COLO829 (cell line): ENCODE measurements at regions not wholly inside any gene's neighbourhood (a gene's known extent, or its start where the extent isn't known, plus 50 kb on each side); places are given as distances from the start of the nearest gene placed in this dataset.

ENCODE experiments used
- DNase-seq: peaks from one replicate; pipeline ENCODE4 v3.0.0; 2012; ENCODE audit warnings: low spot score

GRCh38 chr7:91519241-91520158, 255.3 kb downstream of the FZD1 start:
- no peak for DNase-seq

GRCh38 chr7:91520645-91521044, 256.4 kb downstream of the FZD1 start:
- DNase-seq, result no peak

DNA sequence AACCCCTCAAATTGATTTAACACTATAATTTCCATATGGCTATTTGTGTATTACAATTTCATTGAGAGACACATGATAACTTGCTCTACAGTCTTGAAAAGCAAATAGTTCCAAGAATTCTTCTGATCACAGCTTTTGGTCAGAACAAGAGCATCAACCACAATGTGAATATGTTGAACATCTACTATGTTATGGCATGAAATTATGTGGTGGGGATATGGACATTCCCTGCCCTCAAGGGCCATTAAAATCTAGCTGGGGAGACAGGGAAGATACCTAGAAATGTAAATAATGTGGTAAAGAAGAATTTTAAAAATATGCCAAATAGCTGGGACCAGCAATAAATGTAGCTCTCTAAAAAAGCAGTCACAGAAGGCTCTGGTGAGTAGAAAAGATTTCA, 262.2 kb downstream of the FZD1 start:
- DNase-seq, result no peak

GRCh38 chr7:91527460-91527859, 263.2 kb downstream of the FZD1 start:
- no peak for DNase-seq

DNA sequence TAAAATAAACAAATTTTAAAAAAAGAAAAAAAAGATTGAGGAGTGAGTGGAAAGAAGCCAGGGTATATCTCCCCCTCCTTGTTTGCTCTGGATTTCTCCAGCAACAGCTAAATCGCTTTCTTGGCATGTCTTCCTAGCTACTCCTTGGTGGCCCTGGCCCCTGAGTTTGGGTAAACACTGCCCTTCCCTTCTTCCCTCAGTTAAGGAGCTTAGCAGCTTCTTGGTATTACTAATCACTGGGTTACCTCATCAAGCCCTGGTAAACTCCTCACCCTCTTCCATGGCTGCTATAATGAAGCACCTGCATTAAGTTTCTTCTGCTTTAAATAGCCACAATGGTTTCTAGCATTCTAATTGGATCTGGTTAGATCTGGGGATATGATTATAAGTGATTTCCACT, 269.8 kb downstream of the FZD1 start:
- no peak for DNase-seq

- DNase-seq, result no peak
Measured at GRCh38 chr7:91537260-91538152, 273.3 kb downstream of the FZD1 start.

GRCh38 chr7:91541641-91542040, 277.4 kb downstream of the FZD1 start:
- DNase-seq, result no peak

- no peak for DNase-seq
Measured at GRCh38 chr7:91543646-91544045, 279.4 kb downstream of the FZD1 start.

GRCh38 chr7:91549878-91550277, 285.6 kb downstream of the FZD1 start:
- DNase-seq, result no peak

DNA sequence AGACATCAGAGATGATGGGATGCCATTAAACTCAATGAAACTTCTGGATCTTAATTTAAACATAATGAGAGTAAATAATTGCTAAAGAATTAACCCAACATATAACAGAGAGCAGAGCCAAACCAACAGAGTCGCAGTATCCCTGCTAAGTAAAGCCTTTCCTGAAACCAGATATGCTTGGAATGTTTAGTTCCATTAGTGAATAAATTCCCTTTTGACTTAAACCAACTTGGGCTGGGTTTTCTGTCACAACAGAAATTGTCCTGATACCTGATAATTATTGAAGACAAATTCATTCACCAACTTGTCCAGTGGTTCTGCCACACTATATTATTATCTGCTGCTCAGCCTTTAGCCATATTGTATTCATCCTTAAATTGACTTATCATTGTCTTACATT, 286.7 kb downstream of the FZD1 start:
- DNase-seq, result no peak

DNA sequence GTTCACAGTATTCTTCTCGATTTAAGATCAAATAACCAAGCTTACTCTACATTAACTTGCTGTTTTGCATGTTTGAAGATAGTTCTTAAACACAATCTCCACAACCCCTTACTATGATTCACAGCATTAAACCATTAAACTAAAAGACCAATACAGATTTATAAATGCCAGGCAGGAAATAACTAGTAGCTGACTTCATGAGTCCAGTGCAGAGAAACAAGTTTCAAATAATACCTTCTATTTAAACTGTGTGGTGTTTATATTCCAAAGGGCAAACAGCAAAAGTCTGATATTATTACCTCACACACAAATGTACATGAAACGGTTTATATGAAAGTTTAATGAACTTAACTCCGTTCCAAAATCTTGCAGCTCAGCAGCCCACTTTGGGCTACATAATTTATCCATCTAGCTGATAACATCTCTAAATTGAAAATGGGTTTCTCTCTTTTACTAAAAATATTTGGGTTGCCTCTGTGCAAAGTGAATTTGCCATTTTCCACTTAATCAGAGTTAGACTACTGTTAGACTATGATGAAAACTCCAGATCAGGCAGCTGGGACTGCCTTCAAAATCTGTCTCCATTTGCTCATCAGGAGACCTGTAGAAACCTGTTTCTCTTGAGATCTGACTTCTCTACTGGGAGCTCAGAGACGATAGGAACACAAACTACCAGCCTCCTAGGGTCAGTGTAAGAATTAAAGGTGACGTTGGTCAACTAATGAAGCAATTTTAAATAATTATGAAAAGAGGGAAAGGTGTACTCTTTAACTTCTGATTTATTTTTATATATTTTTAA, 287.3 kb downstream of the FZD1 start:
- DNase-seq, result no peak

DNA sequence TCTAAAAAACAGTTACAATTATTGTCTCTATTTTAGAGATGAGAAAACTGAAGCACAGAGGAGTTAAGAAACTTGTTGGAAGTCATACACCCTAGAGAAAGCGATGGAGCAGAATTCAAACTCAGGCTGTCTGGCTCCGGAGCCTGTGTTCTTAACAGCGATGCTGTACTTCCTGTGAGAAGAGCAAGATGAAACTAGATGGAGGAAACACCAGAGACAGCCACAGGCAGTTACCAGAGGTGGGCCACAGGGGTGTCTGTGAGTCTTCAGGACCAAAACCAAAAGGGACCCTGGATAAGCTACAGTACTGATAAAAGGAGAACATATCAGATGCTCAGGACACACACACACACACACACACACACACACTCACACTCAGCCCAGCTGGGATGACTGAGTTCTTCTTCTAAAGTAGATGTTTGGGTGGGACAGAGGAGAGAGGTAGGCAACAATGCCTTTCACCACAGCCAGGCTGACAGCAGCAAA, 289.2 kb downstream of the FZD1 start:
- no peak for DNase-seq

GRCh38 chr7:91554883-91555282, 290.6 kb downstream of the FZD1 start:
- no peak for DNase-seq

DNA sequence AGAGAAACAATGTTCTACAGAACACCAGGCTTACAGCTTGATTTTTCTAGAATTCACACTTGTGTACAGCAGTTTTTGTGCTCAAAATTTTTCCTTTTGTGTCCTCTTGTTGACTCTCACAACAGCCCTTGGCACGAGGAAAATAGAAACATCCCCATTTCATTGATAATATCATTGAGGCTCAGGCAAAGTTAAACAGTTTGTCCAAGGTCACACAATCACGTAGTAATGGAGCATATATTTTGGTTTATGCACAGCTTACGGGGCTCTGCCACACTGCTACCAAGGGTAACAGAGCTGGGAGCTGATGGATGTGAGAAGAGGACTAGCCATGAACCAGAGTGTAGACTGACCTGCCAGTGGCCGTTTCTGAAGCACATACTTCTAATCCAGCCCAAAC, 292.0 kb downstream of the FZD1 start:
- DNase-seq, result no peak

DNA sequence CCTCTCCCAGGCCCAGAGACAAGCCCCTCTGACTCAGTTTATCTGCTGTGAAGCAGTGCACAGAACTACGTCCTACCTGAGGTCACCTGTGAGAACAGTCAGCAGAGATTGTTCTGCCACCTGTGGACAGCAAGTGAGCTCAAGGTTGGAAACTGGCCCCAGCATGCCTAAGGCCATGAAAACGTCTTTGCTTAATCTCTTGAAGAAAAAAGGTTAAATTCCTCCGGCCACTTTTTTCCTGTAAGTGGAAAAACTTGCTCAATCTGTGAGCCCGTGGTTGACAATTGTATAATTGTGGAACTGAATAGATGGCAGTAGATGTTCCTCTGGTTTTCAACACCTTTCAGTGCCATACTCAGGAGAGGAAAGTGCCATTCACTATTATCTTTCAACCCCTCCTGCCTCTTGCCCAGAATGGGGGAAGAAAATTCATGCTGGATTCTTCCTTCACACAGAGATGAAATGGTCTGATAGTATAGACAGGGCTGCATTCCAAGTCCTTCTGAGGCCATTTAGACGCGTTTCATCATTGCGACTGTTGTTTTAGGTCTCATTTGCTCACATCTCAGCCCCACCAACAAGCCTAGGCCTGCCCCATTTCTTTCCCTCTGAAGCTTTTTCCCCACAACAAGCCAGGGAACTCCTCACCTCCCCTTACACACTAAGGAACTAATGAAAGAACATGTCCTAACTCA, 292.9 kb downstream of the FZD1 start:
- no peak for DNase-seq

GRCh38 chr7:91557789-91558404, 293.7 kb downstream of the FZD1 start:
- DNase-seq, result peak; percentile 78

DNA sequence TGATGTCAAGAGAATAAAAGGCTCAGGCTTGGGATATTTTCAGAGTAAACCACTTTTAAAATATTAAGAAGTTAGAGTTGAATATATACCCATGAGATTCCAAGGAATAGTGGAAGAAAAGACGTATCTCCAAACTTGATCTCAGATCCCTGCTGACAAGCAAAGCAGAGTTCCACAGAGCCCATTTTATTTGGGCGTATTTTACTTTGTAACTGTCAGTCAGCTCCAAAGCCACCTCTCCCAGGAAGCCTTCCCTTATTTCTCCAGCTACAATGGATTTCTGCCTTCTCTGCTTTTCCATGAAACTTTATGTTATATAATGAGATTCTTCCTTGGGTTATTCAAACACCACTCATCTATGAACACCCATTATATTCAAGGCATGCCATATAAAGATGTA, 295.7 kb downstream of the FZD1 start:
- DNase-seq, result no peak

GRCh38 chr7:91564101-91564500, 299.9 kb downstream of the FZD1 start:
- no peak for DNase-seq

GRCh38 chr7:91564541-91564940, 300.3 kb downstream of the FZD1 start:
- no peak for DNase-seq

DNA sequence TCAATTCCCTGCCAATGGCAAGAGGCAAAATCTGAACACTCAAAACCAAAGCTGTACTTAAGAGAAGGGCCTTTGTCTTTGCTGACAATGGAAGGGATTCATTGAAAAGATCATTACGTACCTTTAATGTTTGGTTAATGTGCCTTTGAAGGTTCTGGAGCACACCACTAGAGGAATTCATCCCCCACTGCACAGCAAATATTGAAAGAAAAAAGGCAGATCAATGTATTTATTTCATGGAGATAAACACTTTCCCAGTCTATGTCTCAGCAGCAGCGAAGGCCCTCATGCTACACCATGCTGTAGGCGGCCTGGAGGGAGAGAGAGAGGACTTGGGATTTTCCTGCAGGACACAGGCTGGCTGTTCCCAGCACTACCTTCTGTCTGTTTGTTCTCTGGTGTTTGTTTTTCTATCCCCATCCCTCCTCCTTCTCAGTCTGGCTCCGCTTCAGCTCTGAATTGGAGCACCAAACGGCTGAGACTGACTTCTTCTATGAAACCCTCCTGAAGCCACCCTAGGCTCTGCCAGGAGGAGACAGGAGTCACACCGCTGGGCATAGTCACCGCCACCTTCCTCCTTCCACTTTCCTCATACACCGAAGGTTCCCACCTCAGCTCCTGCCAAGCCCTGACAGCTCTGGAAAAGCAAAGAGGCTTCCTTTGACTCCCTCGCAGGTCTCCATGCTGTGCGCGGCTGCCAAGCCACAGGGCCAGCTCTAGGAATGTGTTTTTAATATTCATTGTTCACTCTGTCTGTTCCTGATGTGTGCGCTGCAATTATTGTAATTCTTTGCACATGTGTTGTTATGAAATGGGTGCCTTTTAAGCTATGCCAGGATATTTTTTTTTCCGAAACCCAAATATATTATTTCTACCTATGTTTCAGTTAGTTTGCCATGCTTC, 301.5 kb downstream of the FZD1 start:
- no peak for DNase-seq
